22Rv1 (cell line): ENCODE measurements at regions not wholly inside any gene's neighbourhood (a gene's known extent, or its start where the extent isn't known, plus 50 kb on each side); places are given as distances from the start of the nearest gene placed in this dataset.

Experiments used
- H3K27ac ChIP-seq: fragments of 450-650 bp; 2 replicates; pipeline ENCODE4 v1.5.1; 2017
- ZFX ChIP-seq: fragments of 450-650 bp; IDR thresholded peaks from 2 replicates; pipeline ENCODE4 v1.6.1; 2017; ENCODE audit warnings: antibody characterized with exemption, borderline replicate concordance
- TF ChIP-seq, protein P1 (sequence below): fragments of 450-650 bp; IDR thresholded peaks from 2 replicates; pipeline ENCODE4 v1.5.1; 2017; ENCODE audit warnings: mild to moderate bottlenecking

DNA sequence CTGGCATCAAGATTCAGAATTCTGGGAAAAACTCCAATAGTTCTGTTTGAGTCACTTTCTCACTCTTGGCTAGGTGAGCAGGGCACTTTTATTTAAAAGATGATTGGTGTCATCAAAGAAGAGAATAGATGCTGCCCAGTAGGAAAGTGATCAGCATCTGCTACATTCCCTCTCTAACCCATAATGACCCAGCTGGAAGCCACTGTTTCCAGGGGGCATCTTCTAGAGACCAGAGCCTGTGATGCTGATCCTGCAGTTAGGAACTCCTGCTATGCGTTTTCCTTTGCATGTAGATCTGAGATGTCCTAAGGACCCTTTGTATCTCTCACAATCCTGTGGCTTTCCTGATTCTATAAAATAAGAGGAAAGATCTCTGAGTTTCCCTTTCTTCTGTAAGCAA is 79.9 kb upstream of the TMTC1 start:
- TF ChIP-seq, protein P1, sequence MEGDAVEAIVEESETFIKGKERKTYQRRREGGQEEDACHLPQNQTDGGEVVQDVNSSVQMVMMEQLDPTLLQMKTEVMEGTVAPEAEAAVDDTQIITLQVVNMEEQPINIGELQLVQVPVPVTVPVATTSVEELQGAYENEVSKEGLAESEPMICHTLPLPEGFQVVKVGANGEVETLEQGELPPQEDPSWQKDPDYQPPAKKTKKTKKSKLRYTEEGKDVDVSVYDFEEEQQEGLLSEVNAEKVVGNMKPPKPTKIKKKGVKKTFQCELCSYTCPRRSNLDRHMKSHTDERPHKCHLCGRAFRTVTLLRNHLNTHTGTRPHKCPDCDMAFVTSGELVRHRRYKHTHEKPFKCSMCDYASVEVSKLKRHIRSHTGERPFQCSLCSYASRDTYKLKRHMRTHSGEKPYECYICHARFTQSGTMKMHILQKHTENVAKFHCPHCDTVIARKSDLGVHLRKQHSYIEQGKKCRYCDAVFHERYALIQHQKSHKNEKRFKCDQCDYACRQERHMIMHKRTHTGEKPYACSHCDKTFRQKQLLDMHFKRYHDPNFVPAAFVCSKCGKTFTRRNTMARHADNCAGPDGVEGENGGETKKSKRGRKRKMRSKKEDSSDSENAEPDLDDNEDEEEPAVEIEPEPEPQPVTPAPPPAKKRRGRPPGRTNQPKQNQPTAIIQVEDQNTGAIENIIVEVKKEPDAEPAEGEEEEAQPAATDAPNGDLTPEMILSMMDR: no peak
- TF ChIP-seq ZFX: no peak
- H3K27ac ChIP-seq: no peak overlapping the region

DNA sequence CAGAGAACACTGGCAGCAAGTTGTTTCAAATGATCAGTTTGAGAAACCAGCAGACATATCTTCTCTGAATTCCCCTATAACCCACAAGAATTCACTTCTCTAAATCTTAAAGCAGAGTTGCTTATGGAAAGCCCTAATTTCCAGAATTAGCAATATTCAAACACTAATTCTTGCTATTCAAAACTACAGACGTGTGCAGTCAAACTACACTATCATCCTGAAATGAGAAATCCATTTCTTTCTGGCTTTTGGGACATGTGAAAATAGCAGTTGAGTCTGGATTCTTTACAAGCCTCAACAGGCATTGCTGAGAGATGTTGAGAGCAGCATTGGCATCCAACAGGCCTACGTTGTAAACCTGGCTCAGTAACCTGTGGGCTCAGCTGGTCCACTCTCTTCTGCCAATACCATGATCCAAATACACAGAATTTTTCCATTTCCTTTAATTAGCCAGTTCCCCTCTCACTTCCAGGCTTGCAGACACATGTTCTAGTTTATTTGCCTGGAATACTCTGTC is 74.6 kb upstream of the TMTC1 start:
- TF ChIP-seq ZFX: no peak
- TF ChIP-seq, protein P1: no peak
- H3K27ac ChIP-seq: no peak overlapping the region

GRCh38 chr12:29847246-29847645 is 63.5 kb upstream of the TMTC1 start:
- no peak for TF ChIP-seq ZFX
- TF ChIP-seq, protein P1: no peak
- no peak overlapping the region for H3K27ac ChIP-seq

DNA sequence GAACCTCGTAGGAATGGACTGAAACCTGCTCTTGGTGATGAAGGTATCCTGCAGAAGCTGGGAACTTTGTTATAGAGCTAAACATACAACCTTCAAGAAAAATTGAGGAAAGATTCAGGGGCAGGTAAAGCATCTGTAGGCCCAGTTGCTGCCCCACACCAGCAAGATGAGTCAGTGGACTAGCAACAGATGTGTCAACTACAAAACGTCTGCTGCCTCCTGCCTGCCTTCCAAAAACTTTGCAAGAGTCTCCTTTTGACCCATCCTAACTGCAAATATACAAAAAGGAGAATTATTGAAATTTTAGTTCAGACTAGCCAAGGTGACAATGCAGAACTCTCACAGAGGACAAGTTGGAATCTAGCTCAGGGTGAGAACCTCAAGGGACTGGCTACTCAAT is 60.9 kb upstream of the TMTC1 start:
- H3K27ac ChIP-seq: no peak overlapping the region
- TF ChIP-seq, protein P1: no peak
- TF ChIP-seq ZFX: no peak

- no peak for TF ChIP-seq ZFX
- TF ChIP-seq, protein P1: no peak
- H3K27ac ChIP-seq: no peak overlapping the region
Observed at GRCh38 chr12:29843036-29843435, 59.3 kb upstream of the TMTC1 start.

- no peak overlapping the region for H3K27ac ChIP-seq
- no peak for TF ChIP-seq ZFX
- TF ChIP-seq, protein P1: no peak
Observed at GRCh38 chr12:29838768-29839167, 55.0 kb upstream of the TMTC1 start.
